ENCODE measurements at regions not wholly inside any gene's neighbourhood (a gene's known extent, or its start where the extent isn't known, plus 50 kb on each side); places are given as distances from the start of the nearest gene placed in this dataset.

- intact Hi-C loops (cut with micrococcal nuclease; ENCODE audit: unreplicated experiment) = loop anchor here (5.0 kb wide), 1 partner anchor 739 kb away; no protein-coding TSS in a partner anchor
- Histone ChIP-seq H3K27me3 (replicated peaks in 1 of 2; ENCODE audit: control insufficient read depth in 2 of 2, insufficient read depth in 2 of 2, low read length in 1 of 2) (no peaks in the 10 kb centered on the region), H3K79me2 (ENCODE audit: control insufficient read depth, insufficient read depth, low read length) (no peaks in the 10 kb centered on the region), H3K9me3 (replicated peaks; ENCODE audit: control insufficient read depth, insufficient read depth, low read length) (no peaks in the 10 kb centered on the region), H3K27ac (ENCODE audit: control insufficient read depth, insufficient read depth) (no peak overlapping the region), H3K36me3 (ENCODE audit: control insufficient read depth in 2 of 2, insufficient read depth in 2 of 2, low read length in 1 of 2) (no peaks in the 10 kb centered on the region), H2AFZ (ENCODE audit: control insufficient read depth, low read depth, low read length) (no peak overlapping the region), H4K20me1 (ENCODE audit: control insufficient read depth, insufficient read depth) (no peaks in the 10 kb centered on the region), H3K4me2 (ENCODE audit: control insufficient read depth, insufficient read depth) (no peak overlapping the region), H3K9ac (ENCODE audit: control insufficient read depth, insufficient read depth, low read length) (no peak overlapping the region), H3K4me1 (ENCODE audit: control insufficient read depth, insufficient read depth, low read length) (no peaks in the 10 kb centered on the region), H3K4me3 (no peak overlapping the region)
- FAIRE-seq (no peak), ATAC-seq (no peak), DNase-seq (ENCODE audit: low read depth, low spot score) (no peak)
- ChIA-PET RAD21 (ENCODE audit: unreplicated experiment) (no interaction called here), SMC1A (ENCODE audit: uncharacterized antibody, unreplicated experiment) (interaction anchor here (0.7 kb wide), 1 partner anchor 9 kb away, joined by 3 read pairs; no protein-coding TSS in a partner anchor), POLR2A (no interaction called here), CTCF (interaction anchor here (1.3 kb wide), 1 partner anchor 32 kb away, joined by 3 read pairs; no protein-coding TSS in a partner anchor)
- in situ Hi-C loops (cut with MboI) = loop anchor here (10.0 kb wide), 1 partner anchor 916 kb away; no protein-coding TSS in a partner anchor
- 0% methylated on average over 2 of the region's 2 CpGs for WGBS (ENCODE audit: insufficient coverage, insufficient replicate concordance, low lambda C conversion rate, missing lambda C conversion rate)
- BruUV-seq (replicated peaks) = no TSS peak
- TF ChIP-seq EGR1 (IDR thresholded peaks at IDR 0.05; ENCODE audit: borderline replicate concordance in 1 of 2, low read depth in 2 of 2, low read length in 2 of 2) (no peak), TAF1 (IDR thresholded peaks at IDR 0.05; ENCODE audit: borderline replicate concordance, low read depth, low read length) (no peak), NFXL1 (IDR thresholded peaks at IDR 0.05; ENCODE audit: borderline replicate concordance) (no peak), RCOR1 (conservative IDR thresholded peaks at IDR 0.05; ENCODE audit: low read depth, low read length) (no peak), MTA3 (IDR thresholded peaks at IDR 0.05; ENCODE audit: borderline replicate concordance, low read length) (no peak), STAT3 (IDR thresholded peaks at IDR 0.05; ENCODE audit: low read depth, low read length) (no peak), KAT2A (conservative IDR thresholded peaks at IDR 0.05; ENCODE audit: control insufficient read depth, low read depth, low read length) (no peak), ESRRA (IDR thresholded peaks at IDR 0.05; ENCODE audit: low read length) (no peak), CEBPZ (IDR thresholded peaks at IDR 0.05; ENCODE audit: low read depth, low read length) (no peak), SREBF2 (IDR thresholded peaks at IDR 0.05; ENCODE audit: low read length) (no peak), LARP7 (IDR thresholded peaks at IDR 0.05) (no peak), TCF7 (IDR thresholded peaks at IDR 0.05; ENCODE audit: borderline replicate concordance) (no peak)
- TF ChIP-seq, protein P1, sequence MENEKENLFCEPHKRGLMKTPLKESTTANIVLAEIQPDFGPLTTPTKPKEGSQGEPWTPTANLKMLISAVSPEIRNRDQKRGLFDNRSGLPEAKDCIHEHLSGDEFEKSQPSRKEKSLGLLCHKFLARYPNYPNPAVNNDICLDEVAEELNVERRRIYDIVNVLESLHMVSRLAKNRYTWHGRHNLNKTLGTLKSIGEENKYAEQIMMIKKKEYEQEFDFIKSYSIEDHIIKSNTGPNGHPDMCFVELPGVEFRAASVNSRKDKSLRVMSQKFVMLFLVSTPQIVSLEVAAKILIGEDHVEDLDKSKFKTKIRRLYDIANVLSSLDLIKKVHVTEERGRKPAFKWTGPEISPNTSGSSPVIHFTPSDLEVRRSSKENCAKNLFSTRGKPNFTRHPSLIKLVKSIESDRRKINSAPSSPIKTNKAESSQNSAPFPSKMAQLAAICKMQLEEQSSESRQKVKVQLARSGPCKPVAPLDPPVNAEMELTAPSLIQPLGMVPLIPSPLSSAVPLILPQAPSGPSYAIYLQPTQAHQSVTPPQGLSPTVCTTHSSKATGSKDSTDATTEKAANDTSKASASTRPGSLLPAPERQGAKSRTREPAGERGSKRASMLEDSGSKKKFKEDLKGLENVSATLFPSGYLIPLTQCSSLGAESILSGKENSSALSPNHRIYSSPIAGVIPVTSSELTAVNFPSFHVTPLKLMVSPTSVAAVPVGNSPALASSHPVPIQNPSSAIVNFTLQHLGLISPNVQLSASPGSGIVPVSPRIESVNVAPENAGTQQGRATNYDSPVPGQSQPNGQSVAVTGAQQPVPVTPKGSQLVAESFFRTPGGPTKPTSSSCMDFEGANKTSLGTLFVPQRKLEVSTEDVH (IDR thresholded peaks at IDR 0.05; ENCODE audit: low read depth, partially characterized antibody) = no peak
Measured at GRCh38 chr9:29691145-29691544, 2117.9 kb upstream of the C9orf72 start.
